ENCODE measurements at regions not wholly inside any gene's neighbourhood (a gene's known extent, or its start where the extent isn't known, plus 50 kb on each side); places are given as distances from the start of the nearest gene placed in this dataset.

DNA sequence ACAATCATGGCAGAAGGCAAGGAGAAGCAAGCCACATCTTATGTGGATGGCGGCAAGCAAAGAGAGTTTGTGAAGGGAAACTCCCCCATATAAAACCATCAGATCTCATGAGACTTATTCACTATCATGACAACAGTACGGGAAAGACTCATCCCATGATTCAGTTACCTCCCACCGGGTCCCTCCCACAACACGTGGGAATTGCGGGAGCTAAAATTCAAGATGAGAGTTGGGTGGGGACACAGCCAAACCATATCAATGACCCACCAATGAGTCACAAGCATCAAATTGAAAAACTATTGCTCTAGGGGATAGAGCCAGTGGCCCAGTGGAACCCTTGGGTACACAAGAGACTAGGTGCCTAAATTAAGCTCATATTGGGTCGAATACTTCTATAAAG, 157.4 kb downstream of the FBXO15 start:
- H3K4me1 ChIP-seq (ENCODE audit: control insufficient read depth in 1 of 2, insufficient read depth in 2 of 2, low read length in 2 of 2), result no peaks in the 10 kb centered on the region
- no peaks in the 10 kb centered on the region for H3K79me2 ChIP-seq (ENCODE audit: insufficient read depth, low read length)
- no peaks in the 10 kb centered on the region for H3K36me3 Mint-ChIP-seq
- TF ChIP-seq, protein P1, sequence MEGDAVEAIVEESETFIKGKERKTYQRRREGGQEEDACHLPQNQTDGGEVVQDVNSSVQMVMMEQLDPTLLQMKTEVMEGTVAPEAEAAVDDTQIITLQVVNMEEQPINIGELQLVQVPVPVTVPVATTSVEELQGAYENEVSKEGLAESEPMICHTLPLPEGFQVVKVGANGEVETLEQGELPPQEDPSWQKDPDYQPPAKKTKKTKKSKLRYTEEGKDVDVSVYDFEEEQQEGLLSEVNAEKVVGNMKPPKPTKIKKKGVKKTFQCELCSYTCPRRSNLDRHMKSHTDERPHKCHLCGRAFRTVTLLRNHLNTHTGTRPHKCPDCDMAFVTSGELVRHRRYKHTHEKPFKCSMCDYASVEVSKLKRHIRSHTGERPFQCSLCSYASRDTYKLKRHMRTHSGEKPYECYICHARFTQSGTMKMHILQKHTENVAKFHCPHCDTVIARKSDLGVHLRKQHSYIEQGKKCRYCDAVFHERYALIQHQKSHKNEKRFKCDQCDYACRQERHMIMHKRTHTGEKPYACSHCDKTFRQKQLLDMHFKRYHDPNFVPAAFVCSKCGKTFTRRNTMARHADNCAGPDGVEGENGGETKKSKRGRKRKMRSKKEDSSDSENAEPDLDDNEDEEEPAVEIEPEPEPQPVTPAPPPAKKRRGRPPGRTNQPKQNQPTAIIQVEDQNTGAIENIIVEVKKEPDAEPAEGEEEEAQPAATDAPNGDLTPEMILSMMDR (IDR thresholded peaks at IDR 0.05), result no peak
- H3K27ac ChIP-seq (ENCODE audit: low read depth in 1 of 2, low read length in 2 of 2), result no peak overlapping the region
- peaks cover 11% of the 10 kb centered on the region for H3K4me1 Mint-ChIP-seq
- no peak overlapping the region for H3K4me2 ChIP-seq (replicated peaks; ENCODE audit: extremely low read depth, low read length, poor library complexity, severe bottlenecking)
- peaks cover 6 to 20% (median 11%) of the 10 kb centered on the region in 7 donors for H3K9me3 Mint-ChIP-seq
- no peak overlapping the region for H2AFZ ChIP-seq (ENCODE audit: insufficient read depth, low read depth, low read length, poor library complexity, severe bottlenecking)
- H3K4me3 Mint-ChIP-seq, result no peak overlapping the region
- intact Hi-C loops (cut with micrococcal nuclease), result no loop called here
- no peak overlapping the region for H3K4me3 ChIP-seq (replicated peaks in 1 of 3; ENCODE audit: low read depth in 2 of 3, low read length in 3 of 3)
- H3K27ac Mint-ChIP-seq, result no peak overlapping the region
- H3K36me3 ChIP-seq (replicated peaks in 1 of 2; ENCODE audit: control insufficient read depth in 1 of 2, insufficient read depth in 2 of 2, low read length in 2 of 2), result no peaks in the 10 kb centered on the region
- H3K9ac ChIP-seq (ENCODE audit: insufficient read depth, low read length, poor library complexity, severe bottlenecking), result no peak overlapping the region
- peaks cover 7 to 8% (median 8%) of the 10 kb centered on the region in 3 donors for H3K27me3 Mint-ChIP-seq (ENCODE audit: low read depth in 3 of 3)
- no peaks in the 10 kb centered on the region for H4K20me1 ChIP-seq (ENCODE audit: insufficient read depth, low read length)
- DNase-seq, result no peak
- H3K27me3 ChIP-seq (ENCODE audit: control insufficient read depth in 2 of 2, insufficient read depth in 2 of 2, low read length in 2 of 2), result peaks cover 0 to 3% of the 10 kb centered on the region in 2 donors
- WGBS (ENCODE audit: insufficient coverage), result no CpG with 5 or more reads among the region's 6 CpGs
- H3K9me3 ChIP-seq (replicated peaks in 1 of 2; ENCODE audit: control insufficient read depth in 1 of 2, insufficient read depth in 1 of 2, low read length in 2 of 2), result peaks cover 12 to 18% of the 10 kb centered on the region in 2 donors

DNA sequence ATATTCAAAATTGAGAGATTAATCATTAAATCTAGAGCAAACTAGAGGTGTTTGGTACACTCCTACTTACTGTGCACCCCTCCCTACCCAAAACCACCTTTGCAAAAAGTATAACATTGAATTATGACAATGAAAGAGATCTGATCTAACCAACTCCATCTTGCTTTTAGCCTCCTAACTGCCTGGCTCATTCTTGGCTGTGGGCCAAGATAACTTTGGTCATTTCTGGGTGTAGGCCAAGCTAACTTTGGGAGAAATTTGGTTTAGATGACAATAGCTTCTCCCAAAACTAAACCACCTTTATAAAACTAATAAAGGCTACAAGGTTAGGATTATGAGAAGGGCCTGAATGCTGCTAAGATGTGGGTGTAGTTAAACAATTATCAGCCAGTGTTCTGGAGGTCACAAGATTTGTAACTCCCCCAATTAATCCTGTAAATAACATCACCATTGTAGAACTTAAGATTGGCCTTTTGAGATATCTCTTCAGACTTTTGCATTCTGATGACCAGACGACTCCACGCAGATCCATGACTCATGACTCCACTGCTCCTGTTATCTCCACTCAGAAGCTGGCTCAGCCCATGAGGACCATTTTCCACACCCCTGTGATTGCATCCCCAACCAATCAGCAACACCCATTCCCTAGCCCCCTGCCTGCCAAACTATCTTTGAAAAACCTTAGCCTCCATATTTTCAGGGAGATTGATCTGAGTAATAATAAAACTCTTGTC, 160.2 kb downstream of the FBXO15 start:
- Histone ChIP-seq H3K9ac (ENCODE audit: insufficient read depth, low read length, poor library complexity, severe bottlenecking) (no peak overlapping the region), H3K79me2 (ENCODE audit: insufficient read depth, low read length) (no peaks in the 10 kb centered on the region), H2AFZ (ENCODE audit: insufficient read depth, low read depth, low read length, poor library complexity, severe bottlenecking) (no peak overlapping the region), H3K4me1 (ENCODE audit: control insufficient read depth in 1 of 2, insufficient read depth in 2 of 2, low read length in 2 of 2) (no peaks in the 10 kb centered on the region), H3K9me3 (replicated peaks in 1 of 2; ENCODE audit: control insufficient read depth in 1 of 2, insufficient read depth in 1 of 2, low read length in 2 of 2) (peaks cover 12 to 18% of the 10 kb centered on the region in 2 donors), H3K36me3 (replicated peaks in 1 of 2; ENCODE audit: control insufficient read depth in 1 of 2, insufficient read depth in 2 of 2, low read length in 2 of 2) (no peaks in the 10 kb centered on the region), H4K20me1 (ENCODE audit: insufficient read depth, low read length) (no peaks in the 10 kb centered on the region), H3K4me2 (replicated peaks; ENCODE audit: extremely low read depth, low read length, poor library complexity, severe bottlenecking) (no peak overlapping the region), H3K27ac (ENCODE audit: low read depth in 1 of 2, low read length in 2 of 2) (no peak overlapping the region), H3K4me3 (replicated peaks in 1 of 3; ENCODE audit: low read depth in 2 of 3, low read length in 3 of 3) (no peak overlapping the region), H3K27me3 (ENCODE audit: control insufficient read depth in 2 of 2, insufficient read depth in 2 of 2, low read length in 2 of 2) (no peaks in the 10 kb centered on the region)
- no peak overlapping the region for H3K4me3 Mint-ChIP-seq
- no peak overlapping the region for H3K27ac Mint-ChIP-seq
- no peaks in the 10 kb centered on the region for H3K36me3 Mint-ChIP-seq
- H3K9me3 Mint-ChIP-seq, result peaks cover 6 to 18% (median 12%) of the 10 kb centered on the region in 7 donors
- 94% methylated on average over 2 of the region's 2 CpGs for WGBS (ENCODE audit: insufficient coverage)
- no peak for DNase-seq
- peaks cover 2 to 4% (median 3%) of the 10 kb centered on the region in 3 donors for H3K27me3 Mint-ChIP-seq (ENCODE audit: low read depth in 3 of 3)
- intact Hi-C loops (cut with micrococcal nuclease), result no loop called here
- TF ChIP-seq, protein P1 (IDR thresholded peaks at IDR 0.05), result no peak
- H3K4me1 Mint-ChIP-seq, result peaks cover 7% of the 10 kb centered on the region

Data from CD14-positive monocyte (primary cell).